ENCODE measurements at regions not wholly inside any gene's neighbourhood (a gene's known extent, or its start where the extent isn't known, plus 50 kb on each side); places are given as distances from the start of the nearest gene placed in this dataset.

DNA sequence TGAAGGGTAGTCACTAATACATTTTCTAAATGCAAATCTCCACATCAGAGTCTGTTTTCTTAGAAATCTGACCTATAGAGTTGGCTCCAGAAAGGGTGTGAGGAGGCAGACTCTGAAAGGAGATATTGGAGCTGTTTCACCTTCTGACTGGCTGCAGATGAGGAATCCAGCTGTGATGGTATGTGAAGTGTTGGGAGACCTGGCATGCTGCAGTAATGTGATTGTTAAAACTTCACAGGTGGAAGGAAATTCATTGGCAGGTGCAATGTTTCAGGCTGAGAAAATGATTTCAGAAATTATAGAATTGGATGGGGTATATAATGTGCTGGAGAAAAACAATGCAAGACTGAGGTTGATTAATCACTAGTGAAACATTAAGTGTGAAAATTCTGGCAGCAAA is 1134.0 kb upstream of the LRRN3 start:
- Histone ChIP-seq H2AFZ (ENCODE audit: low read length) (no peak overlapping the region), H3K36me3 (ENCODE audit: control insufficient read depth, insufficient read depth, low read length) (no peaks in the 10 kb centered on the region), H3K4me1 (ENCODE audit: control insufficient read depth, extremely low read depth, insufficient read depth, low read length) (no peaks in the 10 kb centered on the region), H3K9me3 (ENCODE audit: control insufficient read depth, insufficient read depth, low read depth, low read length) (no peaks in the 10 kb centered on the region), H3K79me2 (ENCODE audit: control insufficient read depth, insufficient read depth, low read length) (no peaks in the 10 kb centered on the region), H3K27me3 (ENCODE audit: control insufficient read depth, insufficient read depth, low read length) (no peaks in the 10 kb centered on the region), H3K9ac (ENCODE audit: insufficient read depth, low read length) (no peak overlapping the region), H3K27ac (ENCODE audit: insufficient read depth, low read length) (no peak overlapping the region), H3K4me2 (ENCODE audit: extremely low read depth, insufficient read depth, low read length) (no peak overlapping the region), H3K4me3 (replicated peaks in 1 of 4; ENCODE audit: control extremely low read depth in 1 of 4, insufficient read depth in 1 of 4, low read depth in 3 of 4, low read length in 4 of 4) (no peak overlapping the region), H4K20me1 (ENCODE audit: control insufficient read depth, extremely low read depth, insufficient read depth, low read length) (no peaks in the 10 kb centered on the region)
- no peak for TF ChIP-seq CTCF (conservative IDR thresholded peaks at IDR 0.05 in 1 of 2, IDR thresholded peaks at IDR 0.05 in 1 of 2; ENCODE audit: low read depth in 1 of 2, low read length in 2 of 2)
- TF ChIP-seq EZH2 (IDR thresholded peaks at IDR 0.05; ENCODE audit: low read length, missing control alignments) = no peak
- DNase-seq (ENCODE audit: low read depth in 2 of 2) = no peak

GRCh38 chr7:109963741-109964140 is 1127.2 kb upstream of the LRRN3 start:
- H3K4me1 ChIP-seq (ENCODE audit: control insufficient read depth, extremely low read depth, insufficient read depth, low read length) = no peaks in the 10 kb centered on the region
- no peak overlapping the region for H3K4me2 ChIP-seq (ENCODE audit: extremely low read depth, insufficient read depth, low read length)
- H3K9me3 ChIP-seq (ENCODE audit: control insufficient read depth, insufficient read depth, low read depth, low read length) = no peaks in the 10 kb centered on the region
- no peak overlapping the region for H2AFZ ChIP-seq (ENCODE audit: low read length)
- H3K4me3 ChIP-seq (replicated peaks in 1 of 4; ENCODE audit: control extremely low read depth in 1 of 4, insufficient read depth in 1 of 4, low read depth in 3 of 4, low read length in 4 of 4) = no peak overlapping the region
- H3K79me2 ChIP-seq (ENCODE audit: control insufficient read depth, insufficient read depth, low read length) = no peaks in the 10 kb centered on the region
- no peaks in the 10 kb centered on the region for H3K27me3 ChIP-seq (ENCODE audit: control insufficient read depth, insufficient read depth, low read length)
- H4K20me1 ChIP-seq (ENCODE audit: control insufficient read depth, extremely low read depth, insufficient read depth, low read length) = no peaks in the 10 kb centered on the region
- H3K9ac ChIP-seq (ENCODE audit: insufficient read depth, low read length) = no peak overlapping the region
- DNase-seq (ENCODE audit: low read depth in 2 of 2) = no peak
- TF ChIP-seq EZH2 (IDR thresholded peaks at IDR 0.05; ENCODE audit: low read length, missing control alignments) (no peak), CTCF (conservative IDR thresholded peaks at IDR 0.05 in 1 of 2, IDR thresholded peaks at IDR 0.05 in 1 of 2; ENCODE audit: low read depth in 1 of 2, low read length in 2 of 2) (no peak)
- H3K36me3 ChIP-seq (ENCODE audit: control insufficient read depth, insufficient read depth, low read length) = no peaks in the 10 kb centered on the region
- no peak overlapping the region for H3K27ac ChIP-seq (ENCODE audit: insufficient read depth, low read length)

- Histone ChIP-seq H3K27me3 (ENCODE audit: control insufficient read depth, insufficient read depth, low read length) (no peaks in the 10 kb centered on the region), H3K9ac (ENCODE audit: insufficient read depth, low read length) (no peak overlapping the region), H3K36me3 (ENCODE audit: control insufficient read depth, insufficient read depth, low read length) (no peaks in the 10 kb centered on the region), H3K4me1 (ENCODE audit: control insufficient read depth, extremely low read depth, insufficient read depth, low read length) (no peaks in the 10 kb centered on the region), H2AFZ (ENCODE audit: low read length) (no peak overlapping the region), H3K9me3 (ENCODE audit: control insufficient read depth, insufficient read depth, low read depth, low read length) (no peaks in the 10 kb centered on the region), H3K27ac (ENCODE audit: insufficient read depth, low read length) (no peak overlapping the region), H3K4me3 (replicated peaks in 1 of 4; ENCODE audit: control extremely low read depth in 1 of 4, insufficient read depth in 1 of 4, low read depth in 3 of 4, low read length in 4 of 4) (no peak overlapping the region), H3K79me2 (ENCODE audit: control insufficient read depth, insufficient read depth, low read length) (no peaks in the 10 kb centered on the region), H3K4me2 (ENCODE audit: extremely low read depth, insufficient read depth, low read length) (no peak overlapping the region), H4K20me1 (ENCODE audit: control insufficient read depth, extremely low read depth, insufficient read depth, low read length) (no peaks in the 10 kb centered on the region)
- no peak for TF ChIP-seq EZH2 (IDR thresholded peaks at IDR 0.05; ENCODE audit: low read length, missing control alignments)
- no peak for TF ChIP-seq CTCF (conservative IDR thresholded peaks at IDR 0.05 in 1 of 2, IDR thresholded peaks at IDR 0.05 in 1 of 2; ENCODE audit: low read depth in 1 of 2, low read length in 2 of 2)
- peak in 1 of 2 donors; percentile 2 for DNase-seq (ENCODE audit: low read depth in 2 of 2)
Measured at GRCh38 chr7:109964780-109965179, 1126.1 kb upstream of the LRRN3 start.

Data from fibroblast of lung (primary cell).